ENCODE measurements at regions not wholly inside any gene's neighbourhood (a gene's known extent, or its start where the extent isn't known, plus 50 kb on each side); places are given as distances from the start of the nearest gene placed in this dataset. TPM values are rescaled to one million over a fixed set of nuclear protein-coding genes. Genes with fewer than 3 reads are reported as not detected.

Small RNA genes lying in the stretch of these regions (small RNA-seq; reads per million reads assigned to genes)
- gene RNU6-1270P = not detected
